GM23248 (cell line): ENCODE measurements at regions not wholly inside any gene's neighbourhood (a gene's known extent, or its start where the extent isn't known, plus 50 kb on each side); places are given as distances from the start of the nearest gene placed in this dataset.

Experiments
- DNase-seq: peaks from one replicate; pipeline ENCODE4 v3.0.0-alpha.2; 2015
- H2AFZ ChIP-seq: fragments of 200-600 bp; sonication (generic); 2 replicates; pipeline ENCODE4 v1.6.1; 2016; ENCODE audit warnings: antibody characterized with exemption
- H3F3A ChIP-seq: fragments of 200-600 bp; sonication (generic); 2 replicates; pipeline ENCODE4 v1.6.1; 2016; ENCODE audit warnings: mild to moderate bottlenecking, antibody characterized with exemption, mixed run types; ENCODE audit not compliant: insufficient read depth
- H3K27ac ChIP-seq: fragments of 200-600 bp; sonication (generic); 2 replicates; pipeline ENCODE4 v1.5.1; 2016; ENCODE audit warnings: mild to moderate bottlenecking
- H3K27me3 ChIP-seq: fragments of 200-600 bp; sonication (generic); replicated peaks from 2 replicates; pipeline ENCODE4 v1.6.1; 2016; ENCODE audit warnings: mild to moderate bottlenecking; ENCODE audit not compliant: insufficient read depth
- H3K36me3 ChIP-seq: fragments of 200-600 bp; sonication (generic); 2 replicates; pipeline ENCODE4 v1.6.1; 2016; ENCODE audit warnings: low read depth, mild to moderate bottlenecking
- H3K4me1 ChIP-seq: fragments of 200-600 bp; sonication (generic); 2 replicates; pipeline ENCODE4 v1.6.1; 2016; ENCODE audit warnings: mild to moderate bottlenecking; ENCODE audit not compliant: insufficient read depth
- H3K4me2 ChIP-seq: fragments of 200-600 bp; sonication (generic); one replicate; pipeline ENCODE4 v1.6.1; 2016; ENCODE audit warnings: mild to moderate bottlenecking; ENCODE audit not compliant: unreplicated experiment
- H3K4me3 ChIP-seq: fragments of 200-600 bp; sonication (generic); 2 replicates; pipeline ENCODE4 v1.5.1; 2016; ENCODE audit warnings: mild to moderate bottlenecking
- H3K79me2 ChIP-seq: fragments of 200-600 bp; sonication (generic); 2 replicates; pipeline ENCODE4 v1.6.1; 2016; ENCODE audit warnings: mild to moderate bottlenecking; ENCODE audit not compliant: insufficient read depth
- H3K9ac ChIP-seq: fragments of 200-600 bp; sonication (generic); 2 replicates; pipeline ENCODE4 v1.6.1; 2016; ENCODE audit warnings: mild to moderate bottlenecking
- H3K9me2 ChIP-seq: fragments of 200-600 bp; sonication (generic); 2 replicates; pipeline ENCODE4 v1.6.1; 2016; ENCODE audit warnings: mixed run types, mild to moderate bottlenecking, moderate library complexity; ENCODE audit not compliant: insufficient read depth
- H3K9me3 ChIP-seq: fragments of 200-600 bp; sonication (generic); one replicate; pipeline ENCODE4 v1.6.1; 2017; ENCODE audit warnings: low read depth
- H4K20me1 ChIP-seq: fragments of 200-600 bp; sonication (generic); 2 replicates; pipeline ENCODE4 v1.6.0; 2016; ENCODE audit not compliant: insufficient read depth
- EZH2 ChIP-seq: fragments of 200-600 bp; sonication (generic); IDR thresholded peaks from 2 replicates; pipeline ENCODE4 v1.6.1; 2018; ENCODE audit warnings: antibody characterized with exemption, mild to moderate bottlenecking; ENCODE audit not compliant: insufficient read depth, poor library complexity, severe bottlenecking
- EZH2phosphoT487 ChIP-seq: fragments of 200-600 bp; sonication (generic); IDR thresholded peaks from 2 replicates; pipeline ENCODE4 v1.6.1; 2018; ENCODE audit warnings: antibody characterized with exemption, moderate library complexity, mild to moderate bottlenecking, low read depth; ENCODE audit not compliant: insufficient read depth
- WGBS, 2 experiments: methylation state at CpG; one replicate each; pipeline ENCODE4 v1.1.6; 2015 to 2017; ENCODE audit warnings: low lambda C conversion rate in 2 of 2, low coverage in 1 of 2; ENCODE audit errors: missing lambda C conversion rate in 2 of 2; 5-methylcytosine and 5-hydroxymethylcytosine counted together
- in situ Hi-C: fragments of 300-500 bp; cut with MboI; formaldehyde crosslinking; loops from 2 replicates; pipeline ENCODE4 v1.15.0; 2020

GRCh38 chr1:106984801-106985200 is 71.7 kb upstream of the PRMT6 start:
- Histone ChIP-seq H3K36me3 (no peaks in the 10 kb centered on the region), H3F3A (no peaks in the 10 kb centered on the region), H3K9me3 (no peaks in the 10 kb centered on the region), H3K4me1 (0 out of 2 replicates have a peak, but pooled peaks cover 3% of the 10 kb centered on the region), H2AFZ (no peak overlapping the region), H4K20me1 (no peaks in the 10 kb centered on the region), H3K27ac (no peak overlapping the region), H3K4me3 (no peak overlapping the region), H3K9ac (no peak overlapping the region), H3K4me2 (no peak overlapping the region), H3K27me3 (no peaks in the 10 kb centered on the region), H3K9me2 (no peaks in the 10 kb centered on the region), H3K79me2 (no peaks in the 10 kb centered on the region)
- TF ChIP-seq EZH2phosphoT487 (no peak), EZH2 (no peak)
- no peak for DNase-seq
- in situ Hi-C loops, result no loop called here

- in situ Hi-C loops, result no loop called here
- DNase-seq, result no peak
- Histone ChIP-seq H3K9me3 (no peaks in the 10 kb centered on the region), H3K4me1 (no peaks in the 10 kb centered on the region), H2AFZ (no peak overlapping the region), H3K36me3 (no peaks in the 10 kb centered on the region), H3K27ac (no peak overlapping the region), H3F3A (no peaks in the 10 kb centered on the region), H3K27me3 (no peaks in the 10 kb centered on the region), H4K20me1 (no peaks in the 10 kb centered on the region), H3K9me2 (no peaks in the 10 kb centered on the region), H3K4me2 (no peak overlapping the region), H3K4me3 (no peak overlapping the region), H3K79me2 (no peaks in the 10 kb centered on the region), H3K9ac (no peak overlapping the region)
- TF ChIP-seq EZH2 (no peak), EZH2phosphoT487 (no peak)
Observed at GRCh38 chr1:106986603-106987002, 69.9 kb upstream of the PRMT6 start.

GRCh38 chr1:106995970-106996369 is 60.5 kb upstream of the PRMT6 start:
- Histone ChIP-seq H3K36me3 (no peaks in the 10 kb centered on the region), H3K4me3 (no peak overlapping the region), H2AFZ (no peak overlapping the region), H3K4me1 (no peaks in the 10 kb centered on the region), H3K9me2 (no peaks in the 10 kb centered on the region), H3F3A (no peaks in the 10 kb centered on the region), H3K4me2 (no peak overlapping the region), H3K27ac (no peak overlapping the region), H3K79me2 (no peaks in the 10 kb centered on the region), H3K27me3 (no peaks in the 10 kb centered on the region), H3K9ac (no peak overlapping the region), H4K20me1 (no peaks in the 10 kb centered on the region), H3K9me3 (no peaks in the 10 kb centered on the region)
- in situ Hi-C loops, result no loop called here
- TF ChIP-seq EZH2 (no peak), EZH2phosphoT487 (no peak)
- no peak for DNase-seq

- Histone ChIP-seq H3K9me2 (no peaks in the 10 kb centered on the region), H4K20me1 (no peaks in the 10 kb centered on the region), H2AFZ (no peak overlapping the region), H3K27ac (no peak overlapping the region), H3F3A (no peaks in the 10 kb centered on the region), H3K4me1 (no peaks in the 10 kb centered on the region), H3K9ac (no peak overlapping the region), H3K4me2 (no peak overlapping the region), H3K79me2 (no peaks in the 10 kb centered on the region), H3K36me3 (no peaks in the 10 kb centered on the region), H3K27me3 (no peaks in the 10 kb centered on the region), H3K9me3 (no peaks in the 10 kb centered on the region), H3K4me3 (no peak overlapping the region)
- in situ Hi-C loops, result no loop called here
- 50 to 55% methylated on average over 3 of the region's 3 CpGs for WGBS, 2 experiments
- TF ChIP-seq EZH2phosphoT487, result no peak
- no peak for TF ChIP-seq EZH2
- no peak for DNase-seq
Observed at GRCh38 chr1:106998431-106999002, 58.0 kb upstream of the PRMT6 start.

GRCh38 chr1:107000902-107001301 is 55.6 kb upstream of the PRMT6 start:
- no peak for DNase-seq
- H4K20me1 ChIP-seq, result no peaks in the 10 kb centered on the region
- no peak overlapping the region for H3K4me2 ChIP-seq
- in situ Hi-C loops, result no loop called here
- H2AFZ ChIP-seq, result no peak overlapping the region
- no peak overlapping the region for H3K27ac ChIP-seq
- H3K27me3 ChIP-seq, result no peaks in the 10 kb centered on the region
- H3K36me3 ChIP-seq, result no peaks in the 10 kb centered on the region
- H3K9me3 ChIP-seq, result no peaks in the 10 kb centered on the region
- no peak for TF ChIP-seq EZH2
- no peak for TF ChIP-seq EZH2phosphoT487
- H3K9ac ChIP-seq, result no peak overlapping the region
- H3K4me1 ChIP-seq, result no peaks in the 10 kb centered on the region
- 2 to 8% methylated on average over 2 of the region's 2 CpGs for WGBS, 2 experiments
- no peaks in the 10 kb centered on the region for H3K79me2 ChIP-seq
- no peaks in the 10 kb centered on the region for H3F3A ChIP-seq
- no peaks in the 10 kb centered on the region for H3K9me2 ChIP-seq
- H3K4me3 ChIP-seq, result no peak overlapping the region
